ENCODE measurements at regions not wholly inside any gene's neighbourhood (a gene's known extent, or its start where the extent isn't known, plus 50 kb on each side); places are given as distances from the start of the nearest gene placed in this dataset.
A peak's percentile ranks its signal among the peaks of the same experiment; 100 is the strongest.

GRCh38 chr5:73263001-73263710, 90.2 kb downstream of the TMEM174 start:
- TF ChIP-seq POLR2A (IDR thresholded peaks at IDR 0.05) (no peak), POLR2AphosphoS5 (IDR thresholded peaks at IDR 0.05; ENCODE audit: insufficient read depth in 1 of 2, low read depth in 1 of 2) (no peak), CTCF (IDR thresholded peaks at IDR 0.05) (no peak)
- Histone ChIP-seq H3K27me3 (no peaks in the 10 kb centered on the region), H3K9me3 (no peaks in the 10 kb centered on the region), H3K36me3 (no peaks in the 10 kb centered on the region), H3K4me3 (no peak overlapping the region), H3K4me1 (no peaks in the 10 kb centered on the region), H3K27ac (no peak overlapping the region)
- no peak for DNase-seq (ENCODE audit: extremely low spot score in 2 of 2)
- intact Hi-C loops (cut with DNase I): no loop called here

DNA sequence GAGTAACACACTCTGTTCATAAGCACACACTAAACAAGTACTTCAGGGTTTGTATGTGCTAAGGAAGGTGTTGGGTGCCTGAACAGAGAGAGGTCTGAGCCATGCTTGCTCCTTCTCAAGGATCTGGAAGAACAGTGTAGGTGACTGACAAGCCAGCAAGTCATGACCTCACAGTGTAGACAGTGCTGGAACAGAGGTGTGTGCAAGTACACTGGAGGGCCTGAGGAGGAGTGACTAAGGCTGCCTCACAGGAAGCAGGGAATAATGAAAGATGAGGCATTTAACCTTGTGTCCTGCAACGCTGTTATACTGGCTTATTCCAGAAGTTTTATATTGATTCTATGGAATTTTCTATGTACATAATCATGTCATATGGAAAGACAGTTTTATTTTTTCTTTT, 83.9 kb downstream of the TMEM174 start:
- TF ChIP-seq POLR2A (IDR thresholded peaks at IDR 0.05) (no peak), POLR2AphosphoS5 (IDR thresholded peaks at IDR 0.05; ENCODE audit: insufficient read depth in 1 of 2, low read depth in 1 of 2) (no peak), CTCF (IDR thresholded peaks at IDR 0.05) (no peak)

DNA sequence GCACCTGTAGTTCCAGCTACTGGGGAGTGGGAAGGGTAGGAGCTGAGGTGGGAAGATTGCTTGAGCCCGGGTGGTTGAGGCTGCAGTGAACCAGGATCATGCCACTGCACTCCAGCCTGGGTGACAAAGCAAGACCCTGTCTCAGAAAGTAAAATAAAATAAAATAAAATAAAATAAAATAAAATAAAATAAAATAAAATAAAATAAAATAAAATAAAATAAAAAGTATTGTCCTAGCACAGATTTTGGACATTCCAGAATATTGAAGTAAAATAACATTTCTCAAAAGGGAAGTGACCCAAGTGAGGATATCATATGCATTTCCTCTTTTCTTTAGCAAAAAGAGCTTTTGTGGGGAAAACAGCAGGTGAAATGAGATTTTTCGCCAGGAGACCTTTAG, 83.5 kb downstream of the TMEM174 start:
- Histone ChIP-seq H3K36me3 (no peaks in the 10 kb centered on the region), H3K27ac (no peak overlapping the region), H3K27me3 (no peaks in the 10 kb centered on the region), H3K4me1 (no peaks in the 10 kb centered on the region), H3K9me3 (no peaks in the 10 kb centered on the region), H3K4me3 (no peak overlapping the region)
- DNase-seq (ENCODE audit: extremely low spot score in 2 of 2): no peak
- no peak for TF ChIP-seq POLR2A (IDR thresholded peaks at IDR 0.05)
- no peak for TF ChIP-seq POLR2AphosphoS5 (IDR thresholded peaks at IDR 0.05; ENCODE audit: insufficient read depth in 1 of 2, low read depth in 1 of 2)
- TF ChIP-seq CTCF (IDR thresholded peaks at IDR 0.05): no peak
- intact Hi-C loops (cut with DNase I): no loop called here

More for the DNA sequence above, 83.9 kb downstream of the TMEM174 start:
- no peaks in the 10 kb centered on the region for H3K36me3 ChIP-seq
- intact Hi-C loops (cut with DNase I): no loop called here
- DNase-seq (ENCODE audit: extremely low spot score in 2 of 2): peak in 1 of 2 donors; percentile 25
- no peaks in the 10 kb centered on the region for H3K27me3 ChIP-seq
- no peak overlapping the region for H3K27ac ChIP-seq
- no peak overlapping the region for H3K4me3 ChIP-seq
- H3K4me1 ChIP-seq: no peaks in the 10 kb centered on the region
- no peaks in the 10 kb centered on the region for H3K9me3 ChIP-seq

DNA sequence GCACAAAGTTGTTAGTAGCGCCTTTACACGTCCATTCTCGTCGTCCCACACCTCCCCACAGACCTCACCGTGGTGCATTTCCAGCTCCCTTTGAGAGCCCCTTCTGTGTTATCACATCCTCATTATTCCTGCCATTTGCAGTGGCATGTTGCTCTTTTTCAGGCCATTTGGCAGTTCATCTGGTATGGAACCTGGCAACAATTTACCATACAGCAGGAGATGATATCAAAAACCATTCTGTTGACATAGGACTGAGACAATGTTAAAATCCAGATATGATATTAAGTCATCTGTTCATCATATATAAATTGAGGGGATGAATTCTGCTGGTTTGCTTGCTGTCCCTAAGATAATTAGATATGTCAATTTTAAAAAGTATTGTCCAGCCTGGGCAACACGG, 83.0 kb downstream of the TMEM174 start:
- Histone ChIP-seq H3K9me3 (no peaks in the 10 kb centered on the region), H3K27me3 (no peaks in the 10 kb centered on the region), H3K4me1 (no peaks in the 10 kb centered on the region), H3K36me3 (no peaks in the 10 kb centered on the region), H3K27ac (no peak overlapping the region), H3K4me3 (no peak overlapping the region)
- peak in 1 of 2 donors; percentile 31 for DNase-seq (ENCODE audit: extremely low spot score in 2 of 2)
- intact Hi-C loops (cut with DNase I): no loop called here
- TF ChIP-seq POLR2A (IDR thresholded peaks at IDR 0.05) (no peak), POLR2AphosphoS5 (IDR thresholded peaks at IDR 0.05; ENCODE audit: insufficient read depth in 1 of 2, low read depth in 1 of 2) (no peak), CTCF (IDR thresholded peaks at IDR 0.05) (no peak)

DNA sequence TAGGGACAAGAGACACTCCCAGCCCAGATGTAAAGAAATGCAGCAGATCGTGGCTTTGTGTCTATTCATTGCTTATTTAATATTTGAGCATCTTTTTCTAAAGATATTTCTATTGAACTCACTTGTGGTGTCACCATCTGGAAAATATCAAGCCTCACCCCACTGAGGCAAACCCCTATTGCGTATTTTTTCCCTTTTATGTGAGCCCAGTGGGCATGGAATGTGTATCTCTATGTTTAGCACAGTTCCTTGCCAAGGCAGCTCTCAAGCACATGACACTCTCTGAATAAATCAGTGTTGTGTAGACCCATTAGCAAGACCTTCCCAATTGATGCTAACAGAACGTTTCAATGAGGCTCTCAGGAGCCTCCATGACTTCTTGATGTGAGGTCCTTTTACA, 81.6 kb downstream of the TMEM174 start:
- peak in 1 of 2 donors; percentile 12 for DNase-seq (ENCODE audit: extremely low spot score in 2 of 2)
- intact Hi-C loops (cut with DNase I): no loop called here
- Histone ChIP-seq H3K27ac (no peak overlapping the region), H3K27me3 (no peaks in the 10 kb centered on the region), H3K4me1 (no peaks in the 10 kb centered on the region), H3K4me3 (no peak overlapping the region), H3K9me3 (no peaks in the 10 kb centered on the region), H3K36me3 (no peaks in the 10 kb centered on the region)
- TF ChIP-seq CTCF (IDR thresholded peaks at IDR 0.05) (no peak), POLR2AphosphoS5 (IDR thresholded peaks at IDR 0.05; ENCODE audit: insufficient read depth in 1 of 2, low read depth in 1 of 2) (no peak), POLR2A (IDR thresholded peaks at IDR 0.05) (no peak)
